ENCODE measurements at regions not wholly inside any gene's neighbourhood (a gene's known extent, or its start where the extent isn't known, plus 50 kb on each side); places are given as distances from the start of the nearest gene placed in this dataset.

- no peak for TF ChIP-seq CTCF (IDR thresholded peaks at IDR 0.05; ENCODE audit: poor library complexity)
- TF ChIP-seq EZH2 (IDR thresholded peaks at IDR 0.05; ENCODE audit: borderline replicate concordance) = no peak
Observed at GRCh38 chr4:128454881-128455280, 167.3 kb upstream of the PGRMC2 start.

All from hepatocyte (in vitro differentiated cells).